ENCODE measurements at regions not wholly inside any gene's neighbourhood (a gene's known extent, or its start where the extent isn't known, plus 50 kb on each side); places are given as distances from the start of the nearest gene placed in this dataset.

GRCh38 chr2:57937456-57937855 lies 109.2 kb upstream of the VRK2 start:
- no peaks in the 10 kb centered on the region for H4K20me1 ChIP-seq (ENCODE audit: insufficient read depth)
- no peak overlapping the region for H3K4me2 ChIP-seq
- no peak overlapping the region for H3K27ac ChIP-seq
- no peak overlapping the region for H3K4me3 ChIP-seq
- H3K9me2 ChIP-seq (ENCODE audit: insufficient read depth): no peaks in the 10 kb centered on the region
- no peak overlapping the region for H2AFZ ChIP-seq
- H3K79me2 ChIP-seq (ENCODE audit: low read depth): no peaks in the 10 kb centered on the region
- H3F3A ChIP-seq (ENCODE audit: insufficient read depth, low read depth): no peaks in the 10 kb centered on the region
- H3K36me3 ChIP-seq (ENCODE audit: low read depth): no peaks in the 10 kb centered on the region
- DNase-seq: no peak
- no peaks in the 10 kb centered on the region for H3K27me3 ChIP-seq (ENCODE audit: insufficient read depth, low read depth)
- no TSS peak for BruUV-seq (replicated peaks)
- no peaks in the 10 kb centered on the region for H3K4me1 ChIP-seq (replicated peaks; ENCODE audit: insufficient read depth)
- no peak for TF ChIP-seq EZH2 (IDR thresholded peaks at IDR 0.05; ENCODE audit: low read depth)
- TF ChIP-seq CTCF (conservative IDR thresholded peaks at IDR 0.05): no peak
- CTCF ChIA-PET: no interaction called here
- H3K9me3 ChIP-seq (ENCODE audit: insufficient read depth, low read depth): peaks cover 28% of the 10 kb centered on the region
- intact Hi-C loops (cut with micrococcal nuclease; ENCODE audit: unreplicated experiment): loop anchor here (5.0 kb wide), 1 partner anchor 35 kb away; no protein-coding TSS in a partner anchor
- POLR2A ChIA-PET (ENCODE audit: unreplicated experiment): no interaction called here

- CTCF ChIA-PET: no interaction called here
- no peaks in the 10 kb centered on the region for H3K36me3 ChIP-seq (ENCODE audit: low read depth)
- intact Hi-C loops (cut with micrococcal nuclease; ENCODE audit: unreplicated experiment): no loop called here
- H3K4me3 ChIP-seq: no peak overlapping the region
- H3K4me1 ChIP-seq (replicated peaks; ENCODE audit: insufficient read depth): no peaks in the 10 kb centered on the region
- no peak for DNase-seq
- H3K9me3 ChIP-seq (ENCODE audit: insufficient read depth, low read depth): no peaks in the 10 kb centered on the region
- no peaks in the 10 kb centered on the region for H3K27me3 ChIP-seq (ENCODE audit: insufficient read depth, low read depth)
- no peak overlapping the region for H3K4me2 ChIP-seq
- no peak overlapping the region for H2AFZ ChIP-seq
- no peaks in the 10 kb centered on the region for H4K20me1 ChIP-seq (ENCODE audit: insufficient read depth)
- H3F3A ChIP-seq (ENCODE audit: insufficient read depth, low read depth): no peaks in the 10 kb centered on the region
- TF ChIP-seq CTCF (conservative IDR thresholded peaks at IDR 0.05): no peak
- no peak for TF ChIP-seq EZH2 (IDR thresholded peaks at IDR 0.05; ENCODE audit: low read depth)
- POLR2A ChIA-PET (ENCODE audit: unreplicated experiment): interaction anchor here (0.7 kb wide), 1 partner anchor 9 kb away, joined by 9 read pairs; no protein-coding TSS in a partner anchor
- no peaks in the 10 kb centered on the region for H3K79me2 ChIP-seq (ENCODE audit: low read depth)
- BruUV-seq (replicated peaks): no TSS peak
- peaks cover under 1% of the 10 kb centered on the region; the same call in 1 of the 2 replicates for H3K9me2 ChIP-seq (ENCODE audit: insufficient read depth)
- H3K27ac ChIP-seq: no peak overlapping the region
Observed at GRCh38 chr2:57941816-57942215, 104.8 kb upstream of the VRK2 start.

GRCh38 chr2:57943315-57943714 lies 103.3 kb upstream of the VRK2 start:
- ChIA-PET POLR2A (ENCODE audit: unreplicated experiment) (no interaction called here), CTCF (no interaction called here)
- Histone ChIP-seq H3K27me3 (ENCODE audit: insufficient read depth, low read depth) (no peaks in the 10 kb centered on the region), H3K9me2 (ENCODE audit: insufficient read depth) (peaks cover 7% of the 10 kb centered on the region; the same call in 1 of the 2 replicates), H4K20me1 (ENCODE audit: insufficient read depth) (no peaks in the 10 kb centered on the region), H3F3A (ENCODE audit: insufficient read depth, low read depth) (no peaks in the 10 kb centered on the region), H3K4me1 (replicated peaks; ENCODE audit: insufficient read depth) (no peaks in the 10 kb centered on the region), H3K79me2 (ENCODE audit: low read depth) (no peaks in the 10 kb centered on the region), H2AFZ (no peak overlapping the region), H3K4me2 (no peak overlapping the region), H3K9me3 (ENCODE audit: insufficient read depth, low read depth) (no peaks in the 10 kb centered on the region), H3K27ac (no peak overlapping the region), H3K36me3 (ENCODE audit: low read depth) (no peaks in the 10 kb centered on the region), H3K4me3 (no peak overlapping the region)
- DNase-seq: no peak
- no peak for TF ChIP-seq EZH2 (IDR thresholded peaks at IDR 0.05; ENCODE audit: low read depth)
- TF ChIP-seq CTCF (conservative IDR thresholded peaks at IDR 0.05): no peak
- intact Hi-C loops (cut with micrococcal nuclease; ENCODE audit: unreplicated experiment): no loop called here
- BruUV-seq (replicated peaks): no TSS peak

Data from PC-9 (cell line).